A673 (cell line): ENCODE measurements at regions not wholly inside any gene's neighbourhood (a gene's known extent, or its start where the extent isn't known, plus 50 kb on each side); places are given as distances from the start of the nearest gene placed in this dataset.

ENCODE experiments used
- BruUV-seq: library from RNA; stranded (reverse); fragments of 400-500 nt; replicated peaks from 2 replicates; lab custom pipeline; 2021; lab: Mats Ljungman, UMichigan
- CTCF ChIA-PET: fragments of 300-600 bp; sonication (Branson Sonifier 250); formaldehyde crosslinking; loops from one replicate; lab custom pipeline; 2022; ENCODE audit warnings: antibody characterized with exemption; lab: Charles Lee
- POLR2A ChIA-PET: fragments of 300-600 bp; sonication (Branson Sonifier 250); formaldehyde crosslinking; loops from one replicate; lab custom pipeline; 2022; ENCODE audit warnings: antibody characterized with exemption; ENCODE audit not compliant: low non-redundant PET; lab: Charles Lee
- DNase-seq: peaks from one replicate; pipeline ENCODE4 v3.0.0-alpha.2; 2015; ENCODE audit warnings: low spot score
- H3K27ac ChIP-seq: fragments of 200-600 bp; sonication (generic); 2 replicates; pipeline ENCODE4 v1.5.1; 2016; ENCODE audit warnings: mixed run types, low read depth, mild to moderate bottlenecking, mixed read lengths, antibody characterized with exemption, low read length; ENCODE audit not compliant: poor library complexity, severe bottlenecking
- H3K27me3 ChIP-seq: fragments of 200-600 bp; sonication (generic); replicated peaks from 2 replicates; pipeline ENCODE4 v1.6.1; 2017; ENCODE audit warnings: mixed run types, low read depth, mild to moderate bottlenecking, mixed read lengths, antibody characterized with exemption, low read length; ENCODE audit not compliant: insufficient read depth, poor library complexity
- H3K36me3 ChIP-seq: fragments of 200-600 bp; sonication (generic); 2 replicates; pipeline ENCODE4 v1.6.1; 2016; ENCODE audit warnings: mixed run types, mild to moderate bottlenecking, mixed read lengths, antibody characterized with exemption, low read length; ENCODE audit not compliant: insufficient read depth, poor library complexity, severe bottlenecking
- H3K4me1 ChIP-seq: fragments of 200-600 bp; sonication (generic); 2 replicates; pipeline ENCODE4 v1.6.1; 2017; ENCODE audit warnings: mixed run types, mild to moderate bottlenecking, mixed read lengths, antibody characterized with exemption, low read length; ENCODE audit not compliant: insufficient read depth, poor library complexity, severe bottlenecking
- H3K4me3 ChIP-seq: fragments of 200-600 bp; sonication (generic); 2 replicates; pipeline ENCODE4 v1.5.1; 2016; ENCODE audit warnings: low read depth, mixed run types, mild to moderate bottlenecking, mixed read lengths, low read length; ENCODE audit not compliant: poor library complexity, severe bottlenecking
- H3K9me3 ChIP-seq: fragments of 200-600 bp; sonication (generic); 2 replicates; pipeline ENCODE4 v1.6.1; 2016; ENCODE audit warnings: mixed run types, low read depth, mild to moderate bottlenecking, mixed read lengths, antibody characterized with exemption, low read length; ENCODE audit not compliant: poor library complexity, severe bottlenecking
- CTCF ChIP-seq: fragments of 300-800, 200-600 bp; sonication (generic); conservative IDR thresholded peaks from 2 replicates; pipeline ENCODE4 v1.5.1; 2017; ENCODE audit warnings: low read depth, mild to moderate bottlenecking, antibody characterized with exemption, low read length, moderate library complexity, mixed read lengths
- EZH2 ChIP-seq: fragments of 200-600 bp; sonication (generic); IDR thresholded peaks from 2 replicates; pipeline ENCODE4 v1.6.1; 2017; ENCODE audit warnings: borderline replicate concordance, low read depth, mild to moderate bottlenecking, mixed read lengths, antibody characterized with exemption, low read length; ENCODE audit not compliant: poor library complexity, severe bottlenecking
- intact Hi-C: fragments of 100-400 bp; cut with micrococcal nuclease; formaldehyde crosslinking; loops from one replicate; pipeline ENCODE4 v1.10.0; 2022; ENCODE audit not compliant: unreplicated experiment

DNA sequence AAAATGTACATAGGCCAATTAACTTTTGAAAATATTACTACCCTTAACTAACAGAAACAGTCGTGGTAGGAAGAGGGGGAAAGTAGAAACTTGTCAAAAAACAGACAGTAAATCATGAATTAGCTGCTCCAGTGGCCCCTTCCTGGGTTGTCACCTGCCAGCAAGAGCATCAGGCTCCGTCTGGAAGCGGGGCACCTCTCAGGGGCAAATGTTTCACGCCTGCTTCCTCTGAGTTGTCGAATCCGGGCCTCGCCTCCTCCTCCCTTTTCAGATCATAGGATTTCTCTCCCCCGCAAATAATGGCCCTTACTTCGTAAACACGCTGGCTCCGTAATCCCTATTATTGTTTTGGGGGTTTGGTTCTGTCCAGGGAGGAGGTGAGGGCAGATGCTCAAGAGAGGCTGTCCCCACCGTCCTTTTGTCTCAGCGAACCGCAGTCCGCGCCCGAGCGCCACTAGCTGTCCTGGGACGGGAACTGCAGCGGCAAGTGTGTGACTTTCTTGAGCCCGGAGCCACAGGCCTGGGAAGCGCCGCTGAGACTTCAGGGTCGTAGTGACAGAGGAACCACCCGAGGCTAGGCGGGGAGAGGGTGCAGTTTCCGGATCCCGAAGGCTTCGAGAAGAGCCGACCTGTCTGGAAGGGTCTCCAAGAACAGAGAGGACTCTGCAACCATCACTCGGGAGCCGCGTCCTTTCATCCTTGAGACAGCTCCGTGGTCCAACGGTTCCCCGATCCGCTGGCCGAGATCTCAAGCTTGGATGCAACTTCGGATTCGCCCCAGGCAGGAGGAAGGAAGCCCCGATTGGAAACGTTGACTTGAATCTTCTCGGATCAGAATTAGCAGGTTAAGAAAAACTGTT lies 214.5 kb upstream of the ZNF184 start:
- BruUV-seq = no TSS peak
- ChIA-PET CTCF (interaction anchor here (0.6 to 1.4 kb wide), 2 partner anchors 65 to 1364 kb away, joined by 6 to 12 read pairs; no protein-coding TSS in a partner anchor), POLR2A (no interaction called here)
- no peaks in the 10 kb centered on the region for H3K27me3 ChIP-seq
- DNase-seq = peak; percentile 94
- no peaks in the 10 kb centered on the region for H3K4me1 ChIP-seq
- intact Hi-C loops = loop anchor here (5.0 to 10.0 kb wide), 4 partner anchors 95 to 503 kb away; no protein-coding TSS in a partner anchor
- TF ChIP-seq EZH2 (no peak), CTCF (peak; percentile 84)
- H3K36me3 ChIP-seq = no peaks in the 10 kb centered on the region
- H3K4me3 ChIP-seq = peak overlapping the region; percentile 57
- no peaks in the 10 kb centered on the region for H3K9me3 ChIP-seq
- peak overlapping the region; percentile 66 for H3K27ac ChIP-seq

DNA sequence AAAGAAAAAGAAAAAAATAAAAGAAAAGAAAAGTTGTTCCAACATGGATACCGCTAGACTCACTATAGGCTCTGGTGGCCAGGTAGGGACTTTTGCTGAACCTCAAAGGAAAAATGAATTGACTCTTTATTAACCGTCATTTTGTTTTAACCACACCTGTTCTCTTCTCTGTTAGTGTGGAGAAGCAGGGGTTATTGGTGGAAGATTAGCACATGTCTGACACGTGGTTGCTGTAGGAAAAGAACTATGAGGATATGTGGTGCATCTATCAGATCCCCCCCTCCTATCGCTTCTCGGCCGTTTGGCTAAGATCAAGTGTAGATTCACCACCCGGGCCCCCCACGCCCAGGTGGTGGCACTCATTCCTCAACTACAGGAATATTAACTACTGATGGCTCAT lies 212.4 kb upstream of the ZNF184 start:
- ChIA-PET CTCF (no interaction called here), POLR2A (no interaction called here)
- no peak for DNase-seq
- intact Hi-C loops = loop anchor here (5.0 to 10.0 kb wide), 4 partner anchors 93 to 500 kb away; no protein-coding TSS in a partner anchor
- Histone ChIP-seq H3K4me3 (no peak overlapping the region), H3K9me3 (no peaks in the 10 kb centered on the region), H3K4me1 (no peaks in the 10 kb centered on the region), H3K27ac (no peak overlapping the region), H3K27me3 (no peaks in the 10 kb centered on the region), H3K36me3 (no peaks in the 10 kb centered on the region)
- no TSS peak for BruUV-seq
- TF ChIP-seq EZH2 (no peak), CTCF (no peak)

GRCh38 chr6:27684264-27685211 lies 211.6 kb upstream of the ZNF184 start:
- BruUV-seq = TSS peak; percentile 98
- no peak overlapping the region for H3K4me3 ChIP-seq
- intact Hi-C loops = loop anchor here (5.0 to 10.0 kb wide), 4 partner anchors 92 to 500 kb away; no protein-coding TSS in a partner anchor
- ChIA-PET POLR2A (no interaction called here), CTCF (no interaction called here)
- no peaks in the 10 kb centered on the region for H3K9me3 ChIP-seq
- H3K36me3 ChIP-seq = no peaks in the 10 kb centered on the region
- no peaks in the 10 kb centered on the region for H3K27me3 ChIP-seq
- no peak for TF ChIP-seq EZH2
- no peak for TF ChIP-seq CTCF
- peak; percentile 93 for DNase-seq
- H3K4me1 ChIP-seq = no peaks in the 10 kb centered on the region
- H3K27ac ChIP-seq = no peak overlapping the region
